ENCODE measurements at regions not wholly inside any gene's neighbourhood (a gene's known extent, or its start where the extent isn't known, plus 50 kb on each side); places are given as distances from the start of the nearest gene placed in this dataset.
A peak's percentile ranks its signal among the peaks of the same experiment; 100 is the strongest.

DNA sequence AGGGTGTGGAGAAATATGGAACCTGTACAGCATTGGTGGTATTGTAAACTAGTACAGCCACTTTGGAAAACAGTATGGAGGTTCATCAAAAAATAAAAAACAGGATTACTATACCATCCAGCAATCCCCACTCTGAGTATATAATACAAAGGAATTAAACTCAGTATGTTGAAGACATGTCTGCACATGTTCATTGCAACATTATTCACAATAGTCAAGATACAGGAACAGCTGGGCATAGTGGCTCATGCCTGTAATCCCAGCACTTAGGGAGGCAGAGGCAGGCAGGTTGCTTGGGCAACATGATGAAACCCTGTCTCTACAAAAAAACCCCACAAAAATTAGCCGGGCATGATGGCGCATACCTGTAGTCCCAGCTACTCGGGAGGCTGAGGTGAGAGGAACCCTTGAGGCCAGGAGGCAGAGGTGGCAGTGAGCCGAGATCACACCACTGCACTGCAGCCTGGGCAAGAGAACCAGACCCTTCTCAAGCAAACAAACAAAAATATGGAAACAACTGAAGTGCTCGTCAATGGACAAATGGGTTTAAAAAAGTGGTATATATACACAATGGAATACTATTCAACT is 63.6 kb downstream of the TMEM174 start:
- no peak overlapping the region for H3K4me3 ChIP-seq (ENCODE audit: low read length)
- TF ChIP-seq, protein P1, sequence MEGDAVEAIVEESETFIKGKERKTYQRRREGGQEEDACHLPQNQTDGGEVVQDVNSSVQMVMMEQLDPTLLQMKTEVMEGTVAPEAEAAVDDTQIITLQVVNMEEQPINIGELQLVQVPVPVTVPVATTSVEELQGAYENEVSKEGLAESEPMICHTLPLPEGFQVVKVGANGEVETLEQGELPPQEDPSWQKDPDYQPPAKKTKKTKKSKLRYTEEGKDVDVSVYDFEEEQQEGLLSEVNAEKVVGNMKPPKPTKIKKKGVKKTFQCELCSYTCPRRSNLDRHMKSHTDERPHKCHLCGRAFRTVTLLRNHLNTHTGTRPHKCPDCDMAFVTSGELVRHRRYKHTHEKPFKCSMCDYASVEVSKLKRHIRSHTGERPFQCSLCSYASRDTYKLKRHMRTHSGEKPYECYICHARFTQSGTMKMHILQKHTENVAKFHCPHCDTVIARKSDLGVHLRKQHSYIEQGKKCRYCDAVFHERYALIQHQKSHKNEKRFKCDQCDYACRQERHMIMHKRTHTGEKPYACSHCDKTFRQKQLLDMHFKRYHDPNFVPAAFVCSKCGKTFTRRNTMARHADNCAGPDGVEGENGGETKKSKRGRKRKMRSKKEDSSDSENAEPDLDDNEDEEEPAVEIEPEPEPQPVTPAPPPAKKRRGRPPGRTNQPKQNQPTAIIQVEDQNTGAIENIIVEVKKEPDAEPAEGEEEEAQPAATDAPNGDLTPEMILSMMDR (conservative IDR thresholded peaks at IDR 0.05; ENCODE audit: low read length): no peak
- DNase-seq (ENCODE audit: low read depth): no peak

DNA sequence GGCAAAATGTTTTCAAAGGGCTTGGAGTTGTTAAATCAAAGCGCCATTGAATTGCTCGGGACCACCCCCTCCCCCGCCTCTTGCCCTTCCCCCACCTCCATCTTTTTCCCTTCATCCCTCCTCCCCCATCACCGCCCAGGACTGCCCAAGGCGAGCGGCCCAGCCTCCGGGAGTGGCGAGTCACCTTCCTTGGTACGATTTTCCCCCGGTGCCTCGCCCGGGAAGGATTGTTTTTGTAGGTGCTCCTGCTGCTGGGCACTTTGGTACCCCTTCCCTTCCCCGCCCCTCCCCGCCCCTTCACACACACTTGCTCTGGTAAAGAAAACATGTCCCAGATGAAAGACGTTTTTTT is 61.2 kb downstream of the TMEM174 start:
- H3K4me3 ChIP-seq (ENCODE audit: low read length): no peak overlapping the region

DNA sequence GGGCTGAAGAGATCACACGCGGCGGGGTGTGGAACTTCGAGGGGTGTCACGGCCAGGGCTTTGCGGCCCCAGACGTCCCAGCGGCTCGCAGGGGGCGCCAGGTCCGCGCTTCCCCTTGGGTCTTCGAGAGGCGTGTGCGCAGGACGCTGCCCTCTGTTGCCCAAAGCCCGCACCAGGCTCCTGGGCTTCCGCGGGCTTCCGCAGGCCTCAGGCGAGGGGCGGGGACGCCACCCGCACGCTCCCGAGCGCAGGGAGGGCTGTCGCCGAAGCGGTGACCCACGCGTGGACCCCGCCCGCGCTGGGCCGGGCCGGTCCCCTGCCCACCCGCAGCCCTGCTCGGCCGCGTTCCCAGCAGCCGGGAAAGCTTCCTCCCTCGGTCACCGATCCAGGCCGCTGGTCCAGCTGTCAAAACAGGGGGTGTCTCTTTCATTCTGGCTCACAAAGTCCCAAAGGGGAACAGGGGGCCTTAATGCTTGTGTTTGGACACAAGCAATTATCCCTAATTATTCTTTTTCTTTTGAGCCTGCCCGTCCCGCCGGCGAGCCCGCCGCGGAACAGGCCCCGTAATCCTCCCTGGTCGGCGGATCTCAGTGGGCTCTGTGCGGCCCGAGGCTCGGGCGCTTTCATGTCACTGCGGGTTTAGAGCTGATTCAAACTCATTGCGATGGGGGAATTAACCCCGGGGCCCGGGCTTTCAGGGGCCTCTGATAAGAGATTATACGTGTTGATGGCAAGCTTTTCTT is 60.6 kb downstream of the TMEM174 start:
- no peak overlapping the region for H3K4me3 ChIP-seq (ENCODE audit: low read length)
- no peak for DNase-seq (ENCODE audit: low read depth)
- TF ChIP-seq, protein P1 (conservative IDR thresholded peaks at IDR 0.05; ENCODE audit: low read length): no peak

More for the DNA sequence above, 61.2 kb downstream of the TMEM174 start:
- DNase-seq (ENCODE audit: low read depth): no peak
- TF ChIP-seq, protein P1 (conservative IDR thresholded peaks at IDR 0.05; ENCODE audit: low read length): no peak

DNA sequence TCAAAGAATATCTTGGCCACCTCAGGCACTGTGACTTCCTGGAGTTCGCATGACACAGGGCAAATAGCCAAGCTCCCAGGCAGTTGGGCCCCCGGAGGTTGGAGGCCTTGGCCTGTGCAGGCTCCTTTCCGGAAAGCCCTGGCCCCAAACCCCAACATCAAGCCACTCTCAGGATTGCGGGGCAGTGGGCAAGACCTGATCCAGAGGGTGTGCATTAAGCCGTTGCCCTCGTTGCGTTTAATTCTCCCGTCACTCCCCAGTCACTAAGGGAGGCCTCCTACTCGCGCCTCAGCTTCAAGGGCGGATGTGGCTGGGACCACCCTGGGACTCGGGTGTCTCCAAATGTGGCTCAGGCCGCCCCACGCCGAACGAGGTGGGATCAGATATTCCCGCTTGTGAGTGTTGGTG is 60.1 kb downstream of the TMEM174 start:
- no peak for DNase-seq (ENCODE audit: low read depth)
- TF ChIP-seq, protein P1 (conservative IDR thresholded peaks at IDR 0.05; ENCODE audit: low read length): no peak
- H3K4me3 ChIP-seq (ENCODE audit: low read length): no peak overlapping the region

DNA sequence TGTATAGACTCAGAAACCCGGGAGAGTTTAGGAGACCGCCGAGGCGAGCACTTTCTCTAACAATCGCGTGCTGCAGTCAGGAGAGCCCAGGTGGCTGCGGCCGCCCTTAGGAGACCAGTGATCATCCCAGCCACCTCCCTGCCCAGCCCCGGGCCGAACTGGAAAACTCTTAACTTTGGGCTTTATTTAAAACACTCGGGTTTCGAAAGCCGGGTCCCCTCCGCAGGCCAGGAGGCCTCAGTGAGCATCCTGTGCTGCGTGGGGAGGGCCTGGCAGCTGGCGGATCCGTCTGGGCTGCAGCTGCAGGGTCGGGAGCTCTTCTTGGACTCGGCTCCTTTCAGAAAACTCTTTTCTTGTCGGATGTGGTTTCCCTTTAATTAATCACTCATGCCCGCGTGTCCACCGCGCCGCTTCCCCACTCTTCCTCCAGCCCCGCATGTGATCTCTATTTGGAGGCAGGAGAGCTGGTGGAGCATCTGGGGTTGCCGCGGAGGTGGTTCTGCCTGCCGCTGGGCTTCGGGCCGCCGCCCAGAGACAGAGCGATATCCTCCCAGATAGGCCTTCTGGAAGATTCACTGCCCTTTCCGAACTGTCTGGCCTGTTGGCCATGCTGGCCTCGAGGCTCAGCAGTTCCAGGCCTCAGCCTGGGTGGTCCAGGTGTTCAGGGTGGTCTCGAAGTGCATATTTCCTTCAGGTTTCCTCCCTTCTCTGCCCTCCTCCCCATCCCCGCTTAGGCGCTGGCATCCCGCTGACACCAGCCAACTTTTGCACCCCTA is 59.5 kb downstream of the TMEM174 start:
- TF ChIP-seq, protein P1 (conservative IDR thresholded peaks at IDR 0.05; ENCODE audit: low read length): no peak
- H3K4me3 ChIP-seq (ENCODE audit: low read length): no peak overlapping the region
- peak; percentile 63 for DNase-seq (ENCODE audit: low read depth)

DNA sequence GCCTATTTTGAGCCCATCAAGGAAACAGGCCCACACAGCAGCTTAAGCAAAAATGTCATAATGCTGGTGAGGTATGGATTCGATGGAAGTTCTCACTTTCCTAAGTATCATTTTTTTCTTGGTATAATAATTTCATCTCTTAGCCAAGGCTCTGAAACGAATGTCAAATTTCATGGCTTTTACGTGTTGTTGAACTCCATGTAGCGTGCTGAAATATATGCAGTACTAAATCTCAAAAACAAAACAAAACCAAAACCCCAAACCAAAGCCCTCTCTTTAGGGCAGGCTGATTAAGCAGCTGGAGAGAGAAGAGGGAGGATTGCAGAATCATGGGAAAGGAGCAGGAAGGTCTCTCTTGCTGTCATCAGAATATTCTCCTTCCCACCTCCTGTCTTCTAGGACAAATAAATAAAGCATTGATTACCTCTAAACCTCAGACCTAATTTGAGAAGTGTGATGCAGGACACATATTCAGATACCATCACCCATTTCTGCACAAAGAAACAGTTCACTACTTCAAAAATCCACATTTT is 58.3 kb downstream of the TMEM174 start:
- no peak overlapping the region for H3K4me3 ChIP-seq (ENCODE audit: low read length)
- no peak for DNase-seq (ENCODE audit: low read depth)
- TF ChIP-seq, protein P1 (conservative IDR thresholded peaks at IDR 0.05; ENCODE audit: low read length): no peak
